GM12878 (cell line): ENCODE measurements at regions not wholly inside any gene's neighbourhood (a gene's known extent, or its start where the extent isn't known, plus 50 kb on each side); places are given as distances from the start of the nearest gene placed in this dataset.

ENCODE experiments used
- ATAC-seq: fragments of 200-7000 bp; cut with Tn5 transposase; 3 replicates; pipeline ENCODE4 v1.9.1; 2020; ENCODE audit warnings: mild to moderate bottlenecking, moderate library complexity
- BruUV-seq: library from RNA; stranded (reverse); fragments of 400-500 nt; replicated peaks from 2 replicates; lab custom pipeline; 2021; lab: Mats Ljungman, UMichigan
- CTCF ChIA-PET: fragments of 300-600 bp; sonication (Branson Sonifier 250); formaldehyde crosslinking; extraction: SDS; loops from one replicate; lab custom pipeline; 2021; ENCODE audit warnings: inconsistent platforms; lab: Yijun Ruan, JAX
- POLR2A ChIA-PET: fragments of 350-600 bp; formaldehyde crosslinking; extraction: SDS; loops from one replicate; lab custom pipeline; 2021; ENCODE audit warnings: inconsistent platforms; lab: Charles Lee
- RAD21 ChIA-PET: fragments of 300-600 bp; sonication (Branson Sonifier 250); formaldehyde crosslinking; loops from one replicate; lab custom pipeline; 2023; ENCODE audit warnings: antibody characterized with exemption; ENCODE audit not compliant: unreplicated experiment; lab: Charles Lee
- SMC1A ChIA-PET: fragments of 300-600 bp; sonication (Branson Sonifier 250); formaldehyde crosslinking; loops from one replicate; lab custom pipeline; 2023; ENCODE audit not compliant: unreplicated experiment, uncharacterized antibody; lab: Charles Lee
- DNase-seq: peaks from one replicate; pipeline ENCODE4 v3.0.0-alpha.2; 2011; ENCODE audit warnings: low read depth, low spot score
- FAIRE-seq: peaks from 3 replicates; lab custom pipeline; 2011; peaks lifted over from hg19 to GRCh38; lab: Jason Lieb, UNC
- H2AFZ ChIP-seq: 2 replicates; pipeline ENCODE4 v1.6.0; 2011; ENCODE audit warnings: low read depth, low read length, control low read depth; ENCODE audit not compliant: control insufficient read depth
- H3K27ac ChIP-seq: 2 replicates; pipeline ENCODE4 v1.5.1; 2011; ENCODE audit warnings: control low read depth; ENCODE audit not compliant: control insufficient read depth, insufficient read depth
- H3K27me3 ChIP-seq, 2 experiments: replicated peaks in 1 of 2; 2 replicates each; pipeline versions ENCODE4 v1.6.0 to v1.6.1; 2011; ENCODE audit warnings: low read length in 1 of 2; ENCODE audit not compliant: control insufficient read depth in 2 of 2, insufficient read depth in 2 of 2
- H3K36me3 ChIP-seq, 2 experiments: 2 replicates each; pipeline ENCODE4 v1.5.1; 2011; ENCODE audit warnings: low read length in 1 of 2; ENCODE audit not compliant: control insufficient read depth in 2 of 2, insufficient read depth in 2 of 2
- H3K4me1 ChIP-seq: 2 replicates; pipeline ENCODE4 v1.6.1; 2011; ENCODE audit warnings: mild to moderate bottlenecking, low read length, moderate library complexity, mixed read lengths; ENCODE audit not compliant: control insufficient read depth, insufficient read depth
- H3K4me2 ChIP-seq: 2 replicates; pipeline ENCODE4 v1.6.0; 2011; ENCODE audit warnings: control low read depth; ENCODE audit not compliant: control insufficient read depth, insufficient read depth
- H3K4me3 ChIP-seq: fragments of 200-600 bp; sonication (generic); 2 replicates; pipeline ENCODE4 v1.5.1; 2016
- H3K79me2 ChIP-seq: 2 replicates; pipeline ENCODE4 v1.6.0; 2011; ENCODE audit warnings: low read length; ENCODE audit not compliant: control insufficient read depth, insufficient read depth
- H3K9ac ChIP-seq: 2 replicates; pipeline ENCODE4 v1.8.0; 2011; ENCODE audit warnings: low read length, control low read depth, mixed read lengths; ENCODE audit not compliant: control insufficient read depth, insufficient read depth
- H3K9me3 ChIP-seq: replicated peaks from 3 replicates; pipeline ENCODE4 v1.5.1; 2011; ENCODE audit warnings: mild to moderate bottlenecking, low read length; ENCODE audit not compliant: control insufficient read depth, insufficient read depth
- H4K20me1 ChIP-seq: 2 replicates; pipeline ENCODE4 v1.6.0; 2011; ENCODE audit not compliant: control insufficient read depth, insufficient read depth
- BMI1 ChIP-seq: fragments of 450-650 bp; IDR thresholded peaks from 2 replicates; pipeline ENCODE4 v1.6.1; 2016; ENCODE audit warnings: mild to moderate bottlenecking, moderate library complexity, borderline replicate concordance
- CEBPZ ChIP-seq: fragments of 150-350 bp; IDR thresholded peaks from 2 replicates; pipeline ENCODE4 v1.6.1; 2016; ENCODE audit warnings: low read depth, low read length
- ESRRA ChIP-seq: IDR thresholded peaks from 2 replicates; pipeline ENCODE4 v1.6.1; 2012; ENCODE audit warnings: mild to moderate bottlenecking, low read length, improper control_type of control experiment
- MXI1 ChIP-seq: fragments of 150-350 bp; IDR thresholded peaks from 2 replicates; pipeline ENCODE4 v1.6.1; 2011; ENCODE audit warnings: low read depth, mild to moderate bottlenecking, inconsistent platforms, low read length, improper control_type of control experiment
- PML ChIP-seq: IDR thresholded peaks from 2 replicates; pipeline ENCODE4 v1.6.1; 2012; ENCODE audit warnings: low read length, inconsistent platforms
- SPI1 ChIP-seq: IDR thresholded peaks from 2 replicates; pipeline ENCODE4 v1.6.1; 2011; ENCODE audit warnings: low read depth, mild to moderate bottlenecking, low read length, moderate library complexity, borderline replicate concordance; ENCODE audit not compliant: insufficient read depth
- TAF1 ChIP-seq: IDR thresholded peaks from 2 replicates; pipeline ENCODE4 v1.6.1; 2011; ENCODE audit warnings: mild to moderate bottlenecking, low read depth, low read length, borderline replicate concordance
- USF1 ChIP-seq: IDR thresholded peaks from 2 replicates; pipeline ENCODE4 v1.6.1; 2011; ENCODE audit warnings: borderline replicate concordance, low read depth, mild to moderate bottlenecking, moderate library complexity, mixed read lengths, low read length; ENCODE audit not compliant: insufficient read depth; ENCODE audit errors: extremely low read length
- ZBTB4 ChIP-seq: fragments of 450-650 bp; formaldehyde crosslinking; IDR thresholded peaks from 2 replicates; pipeline ENCODE4 v1.4.0; 2022; ENCODE audit warnings: mild to moderate bottlenecking, moderate library complexity
- WGBS: methylation state at CpG from one replicate; pipeline ENCODE4 v1.1.6; 2016; ENCODE audit warnings: low lambda C conversion rate; ENCODE audit not compliant: insufficient replicate concordance, insufficient coverage; ENCODE audit errors: missing lambda C conversion rate; 5-methylcytosine and 5-hydroxymethylcytosine counted together
- in situ Hi-C: fragments of 300-500 bp; cut with MboI; formaldehyde crosslinking; loops from 9 replicates; pipeline ENCODE4 v1.14.3; 2018; ENCODE audit warnings: mixed read lengths
- intact Hi-C: fragments of 100-400 bp; cut with micrococcal nuclease; formaldehyde crosslinking; loops from one replicate; pipeline ENCODE4 v1.14.2; 2022; ENCODE audit not compliant: unreplicated experiment
- TF ChIP-seq, protein P1 (sequence below): fragments of 450-650 bp; IDR thresholded peaks from 2 replicates; pipeline ENCODE4 v1.6.1; 2016; ENCODE audit warnings: mild to moderate bottlenecking, moderate library complexity, borderline replicate concordance

GRCh38 chr14:97415907-97416306 is 618.7 kb downstream of the VRK1 start:
- DNase-seq (no peak), FAIRE-seq (no peak), ATAC-seq (peak; percentile 16; the same call in 2 of the 3 replicates)
- SMC1A ChIA-PET, result interaction anchor here (1.3 to 11.6 kb wide), 6 partner anchors 12 to 41 kb away, joined by 4 to 88 read pairs (median 16); no protein-coding TSS in a partner anchor
- no TSS peak for BruUV-seq
- intact Hi-C loops, result loop anchor here (10.0 kb wide), 2 partner anchors 129 to 289 kb away; no protein-coding TSS in a partner anchor
- peak overlapping the region; percentile 13; the same call in 1 of the 2 replicates for H3K9ac ChIP-seq
- no peaks in the 10 kb centered on the region for H3K36me3 ChIP-seq
- no peak overlapping the region for H3K4me3 ChIP-seq
- RAD21 ChIA-PET, result interaction anchor here (0.9 to 4.1 kb wide), 10 partner anchors 20 to 116 kb away, joined by 3 to 29 read pairs (median 6); no protein-coding TSS in a partner anchor
- no peaks in the 10 kb centered on the region; the same call in 2 of the 3 replicates for H3K9me3 ChIP-seq
- no peaks in the 10 kb centered on the region for H3K79me2 ChIP-seq
- CTCF ChIA-PET, result interaction anchor here (0.9 to 1.9 kb wide), 3 partner anchors 11 to 117 kb away, joined by 3 to 5 read pairs (median 4); no protein-coding TSS in a partner anchor
- H4K20me1 ChIP-seq, result no peaks in the 10 kb centered on the region
- H3K27ac ChIP-seq, result peak overlapping the region; percentile 9
- 29% methylated on average over 7 of the region's 7 CpGs for WGBS
- POLR2A ChIA-PET, result interaction anchor here (1.0 to 2.1 kb wide), 3 partner anchors 13 to 32 kb away, joined by 3 to 7 read pairs (median 3); no protein-coding TSS in a partner anchor
- in situ Hi-C loops, result no loop called here
- H2AFZ ChIP-seq, result no peak overlapping the region
- H3K4me1 ChIP-seq, result peaks cover 7% of the 10 kb centered on the region
- peak overlapping the region; percentile 44 for H3K4me2 ChIP-seq
- H3K27me3 ChIP-seq, result no peaks in the 10 kb centered on the region
- TF ChIP-seq ESRRA, result no peak
- TF ChIP-seq ZBTB4 (CRISPR knock-in tag), result no peak
- TF ChIP-seq BMI1, result no peak
- TF ChIP-seq PML, result no peak
- TF ChIP-seq TAF1, result no peak
- TF ChIP-seq USF1, result no peak
- no peak for TF ChIP-seq CEBPZ
- no peak for TF ChIP-seq MXI1
- TF ChIP-seq SPI1, result no peak
- TF ChIP-seq, protein P1, sequence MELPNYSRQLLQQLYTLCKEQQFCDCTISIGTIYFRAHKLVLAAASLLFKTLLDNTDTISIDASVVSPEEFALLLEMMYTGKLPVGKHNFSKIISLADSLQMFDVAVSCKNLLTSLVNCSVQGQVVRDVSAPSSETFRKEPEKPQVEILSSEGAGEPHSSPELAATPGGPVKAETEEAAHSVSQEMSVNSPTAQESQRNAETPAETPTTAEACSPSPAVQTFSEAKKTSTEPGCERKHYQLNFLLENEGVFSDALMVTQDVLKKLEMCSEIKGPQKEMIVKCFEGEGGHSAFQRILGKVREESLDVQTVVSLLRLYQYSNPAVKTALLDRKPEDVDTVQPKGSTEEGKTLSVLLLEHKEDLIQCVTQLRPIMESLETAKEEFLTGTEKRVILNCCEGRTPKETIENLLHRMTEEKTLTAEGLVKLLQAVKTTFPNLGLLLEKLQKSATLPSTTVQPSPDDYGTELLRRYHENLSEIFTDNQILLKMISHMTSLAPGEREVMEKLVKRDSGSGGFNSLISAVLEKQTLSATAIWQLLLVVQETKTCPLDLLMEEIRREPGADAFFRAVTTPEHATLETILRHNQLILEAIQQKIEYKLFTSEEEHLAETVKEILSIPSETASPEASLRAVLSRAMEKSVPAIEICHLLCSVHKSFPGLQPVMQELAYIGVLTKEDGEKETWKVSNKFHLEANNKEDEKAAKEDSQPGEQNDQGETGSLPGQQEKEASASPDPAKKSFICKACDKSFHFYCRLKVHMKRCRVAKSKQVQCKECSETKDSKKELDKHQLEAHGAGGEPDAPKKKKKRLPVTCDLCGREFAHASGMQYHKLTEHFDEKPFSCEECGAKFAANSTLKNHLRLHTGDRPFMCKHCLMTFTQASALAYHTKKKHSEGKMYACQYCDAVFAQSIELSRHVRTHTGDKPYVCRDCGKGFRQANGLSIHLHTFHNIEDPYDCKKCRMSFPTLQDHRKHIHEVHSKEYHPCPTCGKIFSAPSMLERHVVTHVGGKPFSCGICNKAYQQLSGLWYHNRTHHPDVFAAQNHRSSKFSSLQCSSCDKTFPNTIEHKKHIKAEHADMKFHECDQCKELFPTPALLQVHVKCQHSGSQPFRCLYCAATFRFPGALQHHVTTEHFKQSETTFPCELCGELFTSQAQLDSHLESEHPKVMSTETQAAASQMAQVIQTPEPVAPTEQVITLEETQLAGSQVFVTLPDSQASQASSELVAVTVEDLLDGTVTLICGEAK, result no peak
